Epithelial cell of esophagus (primary cell): ENCODE measurements at regions not wholly inside any gene's neighbourhood (a gene's known extent, or its start where the extent isn't known, plus 50 kb on each side); places are given as distances from the start of the nearest gene placed in this dataset.

Source experiments
- DNase-seq: peaks from one replicate; pipeline ENCODE4 v3.0.0; 2010; ENCODE audit warnings: low read depth
- H3K4me3 ChIP-seq: 2 replicates; pipeline ENCODE4 v1.5.1; 2011; ENCODE audit warnings: mild to moderate bottlenecking, low read length, control low read depth
- TF ChIP-seq, protein P1 (sequence below): IDR thresholded peaks from 2 replicates; pipeline ENCODE4 v1.5.1; 2011; ENCODE audit warnings: low read depth, mild to moderate bottlenecking, low read length, control low read depth, inconsistent platforms; ENCODE audit not compliant: insufficient read depth; ENCODE audit errors: missing control alignments

DNA sequence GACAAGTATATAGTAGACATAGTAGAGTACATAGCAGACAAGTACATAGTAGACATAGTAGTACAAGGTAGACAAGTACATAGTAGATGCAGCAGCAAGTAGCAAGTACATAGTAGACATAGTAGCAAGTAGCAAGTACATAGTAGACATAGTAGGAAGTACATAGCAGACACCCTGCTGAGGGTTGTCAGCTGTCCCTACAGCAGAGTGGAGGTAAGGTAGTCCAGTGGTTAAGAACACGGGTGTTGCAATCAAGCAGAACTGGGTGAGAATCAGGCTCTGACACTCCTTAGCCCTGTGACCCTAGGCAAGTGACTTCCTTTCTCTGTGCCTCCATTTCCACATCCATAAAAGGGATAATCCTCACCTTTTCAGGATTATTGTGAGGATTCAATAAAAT, 94.7 kb downstream of the NOG start:
- TF ChIP-seq, protein P1, sequence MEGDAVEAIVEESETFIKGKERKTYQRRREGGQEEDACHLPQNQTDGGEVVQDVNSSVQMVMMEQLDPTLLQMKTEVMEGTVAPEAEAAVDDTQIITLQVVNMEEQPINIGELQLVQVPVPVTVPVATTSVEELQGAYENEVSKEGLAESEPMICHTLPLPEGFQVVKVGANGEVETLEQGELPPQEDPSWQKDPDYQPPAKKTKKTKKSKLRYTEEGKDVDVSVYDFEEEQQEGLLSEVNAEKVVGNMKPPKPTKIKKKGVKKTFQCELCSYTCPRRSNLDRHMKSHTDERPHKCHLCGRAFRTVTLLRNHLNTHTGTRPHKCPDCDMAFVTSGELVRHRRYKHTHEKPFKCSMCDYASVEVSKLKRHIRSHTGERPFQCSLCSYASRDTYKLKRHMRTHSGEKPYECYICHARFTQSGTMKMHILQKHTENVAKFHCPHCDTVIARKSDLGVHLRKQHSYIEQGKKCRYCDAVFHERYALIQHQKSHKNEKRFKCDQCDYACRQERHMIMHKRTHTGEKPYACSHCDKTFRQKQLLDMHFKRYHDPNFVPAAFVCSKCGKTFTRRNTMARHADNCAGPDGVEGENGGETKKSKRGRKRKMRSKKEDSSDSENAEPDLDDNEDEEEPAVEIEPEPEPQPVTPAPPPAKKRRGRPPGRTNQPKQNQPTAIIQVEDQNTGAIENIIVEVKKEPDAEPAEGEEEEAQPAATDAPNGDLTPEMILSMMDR, result no peak
- H3K4me3 ChIP-seq, result no peak overlapping the region

DNA sequence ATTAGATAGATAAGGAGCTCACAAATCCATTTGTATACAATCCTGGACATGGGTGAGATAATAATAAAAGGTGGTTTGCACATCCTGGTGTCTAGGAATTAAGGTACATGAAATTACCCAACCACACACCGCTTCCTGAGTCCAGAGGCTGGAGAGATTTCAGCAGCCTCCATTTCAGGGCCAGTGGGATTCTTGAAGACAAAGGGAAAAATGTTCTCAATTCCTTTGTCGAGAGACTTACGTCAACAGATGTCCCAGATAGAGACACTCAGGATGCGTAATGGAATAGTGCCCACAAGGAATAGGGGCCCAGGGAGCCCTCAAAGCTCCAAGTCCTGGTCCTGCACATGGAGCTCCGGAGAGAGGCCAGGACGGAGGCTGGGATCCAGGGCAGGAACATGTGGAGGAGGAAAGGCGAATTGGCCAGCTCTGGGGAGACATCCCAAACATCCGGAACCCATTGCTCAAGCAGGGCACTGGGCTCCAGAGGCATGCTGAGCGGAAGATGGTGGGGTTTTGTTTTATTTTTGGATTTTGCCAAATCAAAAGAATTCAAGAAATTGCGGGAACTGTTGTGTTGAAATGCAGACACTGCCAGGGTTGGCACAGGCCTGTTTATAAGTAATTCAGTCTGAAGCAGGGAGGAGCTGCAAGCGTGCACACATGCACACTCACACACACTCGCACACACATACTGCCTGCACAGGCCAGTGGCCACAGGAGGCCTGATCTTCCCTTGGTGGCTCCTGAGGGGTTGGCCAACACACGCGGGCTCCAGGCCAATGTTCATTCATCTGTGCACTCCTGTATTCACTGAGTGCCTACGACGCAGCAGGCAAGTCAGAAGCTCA, 97.2 kb downstream of the NOG start:
- H3K4me3 ChIP-seq, result no peak overlapping the region
- TF ChIP-seq, protein P1, result no peak
- no peak for DNase-seq

More for the DNA sequence above, 94.7 kb downstream of the NOG start:
- no peak for DNase-seq

DNA sequence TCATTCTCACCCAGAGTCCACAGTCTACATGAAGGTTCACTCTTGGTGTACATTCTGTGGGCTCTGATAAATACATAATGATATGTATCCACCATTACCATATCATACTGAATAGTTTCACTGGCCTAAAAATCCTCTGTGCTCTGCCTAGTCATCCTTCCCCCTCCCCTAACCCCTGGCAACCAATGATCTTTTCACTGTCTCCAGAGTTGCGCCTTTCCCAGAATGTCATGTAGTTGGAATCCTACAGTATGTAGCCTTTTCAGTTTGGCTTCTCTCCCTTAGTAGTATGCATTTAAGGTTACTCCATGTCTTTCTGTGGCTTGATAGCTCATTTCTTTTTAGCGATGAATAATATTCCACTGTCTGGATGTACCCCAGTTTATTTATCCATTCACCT, 101.3 kb downstream of the NOG start:
- DNase-seq, result no peak
- TF ChIP-seq, protein P1, result no peak
- no peak overlapping the region for H3K4me3 ChIP-seq

DNA sequence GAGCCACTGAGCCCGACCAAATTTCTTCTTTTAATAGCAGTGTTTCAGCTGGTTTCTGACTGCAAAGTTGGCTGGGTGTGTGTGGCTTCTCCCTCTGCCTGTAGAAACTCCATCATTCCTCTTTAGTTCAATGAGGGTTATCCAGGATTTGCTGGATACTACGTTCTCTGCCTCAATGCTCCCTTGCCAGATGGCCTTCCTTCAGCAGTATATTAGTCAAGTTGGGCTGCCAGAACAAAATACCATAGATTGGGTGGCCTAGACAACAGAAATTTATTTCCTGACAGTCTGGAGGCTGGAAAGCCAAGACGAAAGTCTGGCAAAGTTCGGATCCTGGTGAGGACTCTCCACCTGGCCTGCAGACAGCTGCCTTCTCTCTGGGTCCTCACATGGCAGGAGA, 103.7 kb downstream of the NOG start:
- DNase-seq, result no peak
- TF ChIP-seq, protein P1, result no peak
- H3K4me3 ChIP-seq, result no peak overlapping the region

DNA sequence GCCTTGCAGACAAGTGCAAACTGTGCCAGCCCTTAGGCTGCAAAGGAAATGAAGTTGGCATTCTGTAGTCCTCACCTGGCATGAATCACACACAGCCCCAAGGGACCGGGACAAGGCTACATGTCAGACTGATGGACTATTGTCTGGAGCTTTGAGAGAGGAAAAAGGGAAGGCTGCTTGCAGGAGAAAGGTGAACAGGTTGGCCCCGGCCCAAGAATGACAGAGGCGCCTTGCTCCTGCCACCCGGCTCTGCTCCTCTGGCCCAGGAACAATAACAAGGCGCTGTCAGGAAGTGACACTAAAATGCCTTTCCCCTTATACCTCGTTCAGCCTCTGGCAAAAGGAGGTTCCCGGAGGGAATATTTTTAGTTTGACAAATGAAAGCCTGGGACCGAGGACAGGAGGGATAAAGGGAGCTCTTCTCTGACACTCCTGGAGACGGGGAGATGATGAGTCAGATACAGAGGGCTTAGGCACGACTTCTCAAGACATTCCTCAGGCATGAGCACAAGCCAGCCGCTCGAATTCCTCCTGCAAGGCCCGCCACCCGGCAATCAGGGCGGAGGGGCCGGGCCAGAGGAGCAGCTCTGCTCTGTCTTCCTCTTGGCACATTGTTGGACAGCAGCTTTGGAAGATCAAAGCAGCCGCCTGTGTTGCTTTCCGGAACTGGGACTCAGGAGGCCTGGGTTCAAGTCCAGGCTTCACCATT, 105.8 kb downstream of the NOG start:
- TF ChIP-seq, protein P1, result no peak

DNA sequence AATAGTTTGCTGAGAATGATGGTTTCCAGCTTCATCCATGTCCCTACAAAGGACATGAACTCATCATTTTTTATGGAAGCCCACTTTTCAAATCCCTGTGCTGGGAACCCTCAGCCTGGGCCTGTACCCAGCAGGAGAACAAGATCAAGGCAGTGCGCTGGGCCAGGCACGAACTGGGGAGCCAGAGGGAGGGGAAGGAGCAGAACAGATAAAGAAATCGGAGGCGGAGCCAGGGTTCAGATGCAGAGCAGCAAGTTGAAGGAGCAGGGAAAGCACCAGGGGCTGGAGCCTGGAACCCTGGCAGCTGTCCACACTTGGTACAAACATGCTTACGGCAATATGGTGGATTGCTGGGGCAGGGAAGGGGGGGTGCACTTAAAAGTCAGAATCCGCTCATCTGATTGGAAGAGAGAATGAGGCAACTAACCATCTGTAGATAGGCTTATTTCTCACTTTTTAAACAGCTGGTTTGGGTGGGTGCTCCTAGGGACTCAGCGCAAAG, 107.5 kb downstream of the NOG start:
- TF ChIP-seq, protein P1, result no peak
- no peak overlapping the region for H3K4me3 ChIP-seq
- DNase-seq, result no peak

More for the DNA sequence above, 105.8 kb downstream of the NOG start:
- H3K4me3 ChIP-seq, result no peak overlapping the region
- peak; percentile 99 for DNase-seq
